ENCODE measurements at regions not wholly inside any gene's neighbourhood (a gene's known extent, or its start where the extent isn't known, plus 50 kb on each side); places are given as distances from the start of the nearest gene placed in this dataset.
A peak's percentile ranks its signal among the peaks of the same experiment; 100 is the strongest.

DNA sequence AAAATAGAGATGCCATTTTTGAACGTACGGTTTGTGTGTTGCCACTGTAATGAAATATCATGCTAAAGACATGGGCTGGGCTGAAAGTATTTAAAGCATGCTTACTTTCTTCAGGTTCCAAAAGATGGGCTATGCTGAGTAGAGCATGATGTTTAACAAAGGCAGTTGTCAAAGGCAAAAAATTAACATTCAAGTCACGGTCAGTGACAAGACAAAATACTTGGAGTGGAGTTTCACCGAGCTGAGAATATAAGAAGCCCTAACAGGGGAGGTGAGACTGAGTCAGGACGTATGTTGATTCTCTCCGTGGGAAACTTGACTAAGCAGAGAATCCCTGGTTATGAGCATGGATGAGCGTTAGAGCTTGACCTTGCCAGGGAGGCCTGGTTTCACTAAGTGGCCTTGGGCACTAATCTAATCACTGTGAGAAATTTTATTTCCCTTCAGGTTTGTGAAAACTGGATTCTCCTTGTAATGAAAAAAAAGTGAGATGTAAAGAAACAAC lies 218.2 kb upstream of the ADAMTS9 start:
- no peak for DNase-seq

DNA sequence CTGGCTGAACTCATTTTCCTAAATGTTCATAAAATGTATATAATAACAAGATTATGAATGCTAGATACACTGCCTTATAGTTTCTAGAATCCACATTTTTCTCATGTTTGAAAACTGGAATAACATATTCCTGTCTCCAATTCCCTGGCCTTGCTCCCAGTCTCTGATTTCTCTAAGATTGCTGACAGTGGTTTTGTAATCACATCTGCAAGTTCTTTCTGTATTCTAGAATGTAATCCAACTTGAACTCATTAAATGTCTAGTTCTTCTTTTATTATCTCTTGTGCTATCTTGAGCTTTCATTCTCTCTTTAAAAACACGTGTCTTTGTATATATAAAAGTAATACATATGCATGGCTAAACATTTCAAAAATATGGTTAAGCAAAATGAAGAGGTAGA lies 215.2 kb upstream of the ADAMTS9 start:
- peak; percentile 66 for DNase-seq

DNA sequence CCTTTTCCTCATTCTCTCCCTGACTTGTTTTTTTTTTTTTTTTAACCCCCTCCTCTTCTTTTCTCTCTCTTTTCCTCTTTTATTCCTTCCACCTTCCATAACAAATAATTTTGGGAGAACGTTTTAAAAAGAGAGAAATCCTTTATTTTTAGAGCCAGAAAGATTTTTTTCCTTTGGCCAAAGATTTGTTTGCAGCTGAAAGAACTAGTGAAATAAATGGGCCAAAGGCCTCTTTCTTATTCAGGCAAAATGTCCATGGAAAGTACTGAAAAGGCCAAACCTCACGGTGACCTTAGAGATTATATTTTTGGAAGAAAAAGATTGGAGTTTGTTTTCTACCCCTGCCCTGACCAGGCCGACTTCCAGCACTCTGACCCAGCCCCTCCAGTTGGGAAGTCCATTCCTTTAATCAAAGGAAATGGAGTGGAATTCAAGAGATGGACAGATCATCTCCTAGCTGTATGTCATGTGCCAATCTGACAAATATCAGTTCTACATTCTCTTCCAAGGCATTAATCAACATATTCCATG lies 214.3 kb upstream of the ADAMTS9 start:
- no peak for DNase-seq

DNA sequence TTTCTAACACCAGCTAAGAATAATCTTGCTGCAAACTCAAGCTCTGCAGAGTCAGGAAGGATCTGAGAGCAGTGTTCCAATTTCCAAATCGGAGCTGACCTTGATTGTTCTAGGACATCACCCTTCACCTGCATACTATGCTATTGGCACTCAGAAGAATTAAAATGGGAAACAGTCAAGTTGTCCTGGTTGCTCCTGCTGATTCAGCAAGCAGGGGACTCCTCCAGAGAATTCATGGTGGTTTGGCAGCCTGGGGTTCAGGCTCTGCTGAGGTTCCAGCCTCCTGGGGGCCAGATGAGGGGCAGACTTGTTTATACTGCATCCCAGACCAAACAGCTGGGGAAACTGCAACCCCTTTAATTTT lies 213.7 kb upstream of the ADAMTS9 start:
- DNase-seq: peak; percentile 17

DNA sequence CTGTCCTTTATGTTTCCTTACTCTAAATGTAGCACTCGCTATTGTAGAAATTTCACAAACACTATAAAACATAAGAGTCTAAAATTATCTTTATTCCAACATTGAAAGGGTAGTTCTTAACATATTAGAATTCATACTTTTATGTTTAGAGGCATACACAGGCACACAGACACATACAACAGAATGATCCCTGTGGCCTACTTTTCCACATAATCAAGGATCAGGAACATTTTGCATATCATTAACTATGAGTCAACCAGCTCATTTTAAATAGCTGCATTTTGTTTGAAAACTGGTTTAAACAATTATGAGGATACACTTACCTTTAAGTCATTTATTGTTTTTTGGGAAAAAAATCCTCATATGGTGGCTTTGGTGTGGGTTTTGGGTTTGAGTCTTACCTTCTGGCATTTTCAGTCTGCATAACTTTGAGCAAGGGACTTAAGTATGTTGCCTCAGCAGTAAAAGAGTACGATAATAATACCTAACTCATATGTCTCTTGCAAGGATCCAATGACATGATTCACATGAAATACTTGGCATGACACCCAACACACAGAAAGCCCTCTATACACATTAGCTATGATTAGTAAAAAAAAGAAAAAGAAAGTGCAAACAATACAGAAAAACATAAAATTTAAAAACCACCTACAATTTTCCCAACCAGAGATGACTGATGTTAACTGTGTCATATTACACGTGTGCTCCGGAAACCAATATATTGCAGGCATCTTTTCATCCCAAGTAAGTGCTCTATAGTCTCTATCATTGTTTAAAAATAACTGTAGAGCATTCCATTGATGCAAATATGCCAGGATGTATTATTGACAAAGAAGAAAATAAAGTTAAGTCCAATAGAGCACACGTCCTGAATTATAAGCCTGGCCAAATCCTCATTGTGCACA lies 213.1 kb upstream of the ADAMTS9 start:
- peak; percentile 80 for DNase-seq

DNA sequence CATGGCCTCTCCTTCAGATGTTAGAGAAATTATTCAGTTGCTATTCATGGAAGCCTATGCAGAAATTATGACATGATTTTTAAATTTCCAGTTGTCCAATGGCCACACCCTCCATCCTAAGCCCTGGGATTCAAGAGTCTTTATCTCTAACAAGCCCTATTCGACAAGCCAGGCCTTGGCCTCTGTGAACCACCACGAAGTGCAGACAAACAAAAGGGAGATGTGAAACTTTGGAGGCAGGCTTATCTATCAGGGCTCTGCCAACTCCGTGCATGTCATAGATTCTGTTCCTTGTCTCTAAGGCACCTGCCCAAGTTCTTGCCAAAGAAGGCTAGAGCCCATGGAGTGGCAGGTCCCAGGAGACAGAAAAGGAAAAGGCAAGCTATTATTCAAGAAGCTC lies 212.4 kb upstream of the ADAMTS9 start:
- no peak for DNase-seq

DNA sequence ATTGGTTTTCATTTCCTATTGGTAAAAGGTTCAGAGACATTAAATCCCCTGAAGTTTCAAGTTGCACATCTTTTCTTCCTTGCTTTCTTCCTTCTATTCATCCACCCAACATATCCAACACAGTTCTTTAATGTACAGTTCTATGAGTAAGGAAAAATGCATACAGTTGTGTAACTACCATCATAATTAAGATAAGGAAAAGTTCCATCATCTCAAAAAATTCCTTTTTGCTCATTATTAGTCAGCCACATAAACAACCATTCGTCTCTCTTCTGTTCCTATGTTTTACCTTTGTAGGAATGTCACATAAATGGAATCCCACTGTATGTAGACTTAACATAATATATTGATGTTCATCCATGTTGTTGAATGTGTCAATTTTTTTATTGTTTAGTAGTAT lies 211.1 kb upstream of the ADAMTS9 start:
- peak; percentile 63 for DNase-seq

DNA sequence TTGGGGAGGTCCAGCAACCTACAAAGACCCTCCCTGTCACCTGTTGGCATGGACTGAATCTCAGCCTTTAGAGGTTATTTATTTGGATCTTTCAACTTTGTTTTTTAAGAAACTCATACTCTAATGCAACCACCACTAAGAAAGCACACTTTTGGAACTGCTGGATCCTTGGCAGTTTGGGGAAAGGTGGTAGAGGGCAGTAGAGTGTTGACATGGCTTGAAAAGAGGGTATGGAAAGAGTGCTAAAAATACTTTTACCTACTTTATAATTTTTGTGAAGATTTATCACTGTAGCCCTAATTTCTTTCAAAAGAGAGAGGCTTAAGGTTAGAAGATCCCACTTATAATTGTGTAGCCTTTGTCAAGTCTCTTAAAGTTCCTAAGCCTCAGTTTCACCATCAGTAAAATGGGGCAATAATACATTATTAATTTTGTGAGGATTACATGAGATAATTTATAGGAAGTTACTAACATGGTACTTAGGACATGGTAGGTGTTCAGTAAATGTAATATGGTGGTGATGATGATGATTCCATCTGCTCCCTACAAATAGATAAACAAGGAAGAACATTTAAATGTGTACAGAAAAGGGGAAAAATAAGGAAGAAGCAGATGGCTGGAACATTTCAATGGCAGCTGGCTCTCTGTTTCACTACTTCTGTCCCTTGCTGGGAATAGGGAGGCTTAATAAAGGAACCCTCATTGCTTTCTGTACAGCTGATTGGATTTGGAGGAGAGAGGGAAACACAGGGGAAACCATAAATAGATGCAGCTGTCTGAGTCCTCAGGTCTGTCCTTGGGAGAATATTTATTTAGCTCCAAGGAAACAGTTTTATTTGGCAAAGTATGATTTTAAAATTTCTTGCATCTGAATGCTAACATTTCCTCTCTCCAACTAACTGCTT lies 208.4 kb upstream of the ADAMTS9 start:
- DNase-seq: no peak

DNA sequence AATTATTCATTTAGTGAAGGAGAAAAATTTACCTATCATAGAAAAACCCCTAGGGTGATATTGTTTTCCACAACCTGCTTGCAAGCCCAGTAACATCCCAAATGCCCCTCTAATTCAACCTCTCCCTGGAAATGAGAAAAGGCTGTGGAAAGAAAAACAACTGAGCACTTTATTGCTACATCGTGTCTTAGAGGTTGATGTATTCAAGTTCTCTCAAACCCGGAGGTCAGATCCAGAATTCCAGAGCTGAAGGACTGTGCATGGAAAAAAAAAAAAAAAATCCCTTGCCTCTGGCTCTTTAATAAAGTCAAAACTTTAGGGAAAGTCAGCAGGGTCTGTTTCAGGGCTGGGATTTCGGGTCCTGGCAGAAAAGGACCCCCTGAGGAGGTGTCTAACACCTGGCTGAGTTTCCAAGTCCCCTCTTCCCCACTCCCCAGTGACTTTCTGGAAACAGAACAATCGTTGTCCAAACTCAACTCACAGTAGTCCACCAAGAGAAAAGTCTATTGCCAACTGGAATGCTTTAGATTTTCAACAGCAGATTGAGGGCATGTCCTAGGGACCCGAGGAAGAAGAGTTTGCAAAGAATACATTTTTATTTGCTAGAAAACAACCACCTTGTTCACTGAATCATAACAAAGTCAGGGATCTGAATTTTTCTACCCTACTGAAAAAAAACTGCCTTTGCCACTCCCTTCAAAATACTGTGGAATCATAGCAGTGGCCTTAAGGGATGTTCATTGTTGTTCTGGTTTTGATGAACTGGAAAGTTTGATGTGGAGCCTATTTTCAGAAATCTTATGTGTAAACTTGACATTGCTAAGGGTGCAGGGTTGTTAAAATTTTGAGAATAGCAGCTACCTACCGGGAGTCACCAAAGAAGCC lies 207.5 kb upstream of the ADAMTS9 start:
- DNase-seq: no peak

DNA sequence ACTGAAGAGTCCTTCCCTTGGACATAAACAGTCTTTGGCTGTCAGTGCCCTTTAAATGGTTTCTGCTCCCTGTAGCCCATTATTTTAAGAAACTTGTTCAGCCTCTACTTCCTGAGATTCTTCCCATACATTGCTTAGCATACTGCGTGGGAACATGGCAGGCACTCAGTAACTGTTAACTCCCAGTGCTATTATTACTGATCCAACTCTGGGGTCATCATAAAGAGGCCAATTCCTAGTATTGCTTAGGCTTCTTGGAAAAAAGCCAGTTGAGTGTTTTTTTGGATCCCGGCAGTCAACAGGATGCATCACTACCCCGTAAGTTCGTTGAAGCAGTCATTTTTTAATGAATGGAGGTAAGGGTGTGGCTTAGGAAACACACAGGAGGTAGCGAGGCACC lies 206.2 kb upstream of the ADAMTS9 start:
- DNase-seq: no peak

DNA sequence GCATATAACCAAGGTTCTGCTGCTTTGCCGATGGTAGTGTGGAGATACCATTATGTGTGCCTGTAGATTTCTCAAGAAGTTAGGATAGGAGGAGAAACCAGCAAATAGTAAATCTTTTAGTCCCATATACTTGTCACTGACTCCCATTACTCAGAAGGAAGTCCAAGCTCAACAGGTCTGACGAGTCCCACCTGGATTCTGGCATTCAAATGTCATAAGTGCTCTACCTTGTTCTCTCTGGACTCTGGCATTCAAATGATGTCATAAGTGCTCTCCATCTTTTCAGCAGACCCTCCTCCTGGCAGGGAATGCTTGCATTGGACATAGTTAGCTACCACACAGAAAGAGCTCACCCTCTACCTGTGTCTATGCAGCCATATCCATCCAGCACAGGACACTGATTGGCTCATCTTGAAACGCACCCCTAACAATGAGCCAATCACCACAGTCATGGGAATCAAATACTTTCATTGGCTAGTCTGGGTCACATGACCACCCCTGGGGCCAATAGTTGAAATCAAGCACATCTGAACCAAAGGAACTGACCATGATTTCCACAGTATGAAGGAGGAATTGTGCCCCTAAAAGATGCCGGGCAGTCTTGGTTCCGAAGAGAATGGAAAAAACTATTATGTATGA lies 205.0 kb upstream of the ADAMTS9 start:
- DNase-seq: no peak

DNA sequence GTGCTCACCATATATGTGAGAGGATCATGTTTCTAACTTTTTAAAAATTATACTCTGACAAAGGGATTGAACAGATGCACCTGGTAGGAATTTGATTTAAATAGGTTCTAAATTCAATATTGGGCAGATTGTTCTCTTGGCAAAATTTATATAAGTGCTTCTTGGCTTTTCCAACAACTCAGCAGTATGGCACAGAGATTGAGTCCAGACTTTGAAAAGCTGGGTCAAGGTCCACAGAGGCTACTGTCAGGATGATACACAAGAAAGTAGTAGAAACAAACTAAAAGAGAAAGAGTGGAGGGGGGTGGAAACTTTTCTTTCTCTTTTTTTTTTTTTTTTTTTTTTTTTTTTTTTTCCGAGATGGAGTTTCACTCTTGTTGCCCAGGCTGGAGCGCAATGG lies 203.2 kb upstream of the ADAMTS9 start:
- DNase-seq: no peak

DNA sequence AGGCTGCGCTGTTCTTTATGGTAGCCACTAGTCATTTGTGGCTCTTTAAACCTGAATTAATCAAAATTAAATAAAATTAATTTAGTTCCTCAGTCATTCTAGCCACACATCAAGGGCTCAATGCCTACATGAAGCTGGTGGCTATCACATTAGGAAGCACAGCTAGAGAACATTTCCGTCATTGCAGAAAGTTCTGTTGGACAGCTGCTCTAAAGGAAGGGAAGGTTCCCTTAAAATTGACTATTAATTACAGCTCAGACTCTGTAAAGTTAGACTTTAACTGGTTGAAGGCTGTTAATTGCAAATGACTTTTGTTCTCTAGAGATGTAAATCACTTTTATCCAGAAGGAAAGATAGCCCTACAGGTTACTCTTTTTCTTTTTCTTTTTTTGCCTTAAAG lies 202.7 kb upstream of the ADAMTS9 start:
- no peak for DNase-seq

DNA sequence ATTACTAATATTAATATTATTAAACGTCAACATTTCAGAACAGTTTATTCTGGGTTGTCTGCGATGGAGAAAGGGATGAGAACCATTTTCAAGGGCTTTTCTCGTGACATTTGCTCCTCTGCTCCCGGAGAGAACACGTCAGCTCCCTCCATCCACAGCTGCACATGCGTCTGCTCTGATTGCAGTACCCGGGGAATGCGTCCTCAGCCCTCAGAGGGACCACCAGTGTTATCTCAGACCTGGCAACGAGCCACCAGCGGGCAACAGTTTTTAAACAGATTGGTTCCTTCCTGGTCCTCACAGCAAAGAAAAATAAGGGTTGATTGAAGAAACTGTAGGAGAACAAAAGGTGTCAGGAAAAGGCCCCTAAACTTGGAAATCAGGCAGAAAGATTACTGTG lies 202.2 kb upstream of the ADAMTS9 start:
- no peak for DNase-seq

DNA sequence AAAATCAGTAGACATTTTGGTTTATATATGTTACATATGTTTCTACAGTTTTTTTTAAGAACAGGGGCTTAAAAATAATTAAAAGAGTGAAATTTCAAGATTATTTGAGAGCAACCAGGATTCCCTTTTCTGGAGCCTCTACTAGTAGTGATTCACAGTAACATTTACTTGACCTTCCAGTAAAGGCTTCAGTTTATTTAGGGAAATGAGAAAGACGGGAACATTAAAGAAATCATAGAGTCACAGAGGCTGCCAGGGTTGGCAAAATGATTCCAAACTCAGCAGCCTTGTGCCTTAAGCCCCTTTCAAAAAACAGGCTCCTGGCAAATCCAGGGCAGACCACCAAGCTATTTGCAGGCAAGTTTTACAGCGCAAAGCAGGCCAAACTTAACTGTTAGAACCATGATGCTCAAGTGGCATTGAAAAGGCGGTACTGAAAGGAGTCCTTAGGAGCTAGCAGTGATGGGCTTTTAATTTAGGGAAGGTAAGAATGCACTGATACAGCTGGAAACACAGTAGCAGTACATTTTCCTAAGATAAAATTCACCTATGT lies 201.1 kb upstream of the ADAMTS9 start:
- no peak for DNase-seq

DNA sequence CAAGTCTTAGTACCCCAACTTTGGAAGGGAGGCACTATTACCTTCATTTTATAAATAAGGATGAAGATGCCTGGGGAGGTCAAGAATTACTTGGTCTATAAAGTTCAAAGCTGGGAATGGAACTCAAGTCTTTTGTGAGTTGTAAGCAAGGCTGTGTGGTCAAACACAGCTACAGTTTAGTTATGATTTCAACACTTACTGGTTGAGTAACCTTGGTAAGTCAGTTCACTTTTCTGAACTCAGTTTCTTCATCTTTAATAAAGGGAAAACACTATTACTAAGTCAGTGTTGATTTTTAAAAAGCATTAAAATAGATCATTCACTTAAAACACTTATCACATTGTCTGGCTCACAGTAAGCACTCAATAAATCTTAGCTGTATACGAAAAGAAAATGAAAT lies 200.4 kb upstream of the ADAMTS9 start:
- no peak for DNase-seq

DNA sequence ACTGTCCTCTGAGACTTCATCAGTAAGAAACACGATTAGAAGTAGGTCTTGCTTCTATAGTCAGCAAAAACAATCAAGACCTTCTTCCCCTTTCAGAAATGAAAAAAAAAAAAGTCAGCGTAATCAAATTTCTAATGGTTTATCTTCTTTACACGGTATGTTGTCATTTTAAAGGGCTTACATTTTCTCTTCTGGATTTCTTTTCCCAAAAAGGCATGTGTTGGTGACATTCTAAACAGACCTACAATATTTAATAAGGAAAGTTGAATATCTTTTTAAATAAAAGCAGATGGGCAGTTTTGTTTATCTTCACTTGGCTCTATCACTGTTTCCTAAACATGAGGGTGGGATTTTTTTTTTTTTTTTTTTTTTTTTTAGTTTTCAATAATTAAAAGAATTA lies 197.3 kb upstream of the ADAMTS9 start:
- DNase-seq: no peak

DNA sequence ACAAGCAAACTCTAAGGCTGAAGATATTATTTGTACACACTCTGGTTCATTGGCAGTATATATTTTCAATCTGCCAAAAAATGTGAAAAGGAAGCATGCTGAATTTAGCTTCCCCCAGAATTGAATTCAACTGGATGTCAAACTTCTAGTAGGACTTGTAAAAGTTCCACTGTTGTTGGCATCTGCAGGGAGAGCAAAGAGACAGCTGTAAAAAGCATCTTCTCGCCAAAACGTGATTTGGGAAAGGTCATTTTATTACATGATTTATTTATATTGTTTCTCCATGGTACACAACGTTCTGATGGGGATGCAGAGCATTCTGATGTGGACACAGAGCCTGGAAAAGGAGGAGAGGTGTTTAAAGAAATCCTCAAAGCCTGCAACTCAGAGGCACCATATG lies 196.7 kb upstream of the ADAMTS9 start:
- no peak for DNase-seq

DNA sequence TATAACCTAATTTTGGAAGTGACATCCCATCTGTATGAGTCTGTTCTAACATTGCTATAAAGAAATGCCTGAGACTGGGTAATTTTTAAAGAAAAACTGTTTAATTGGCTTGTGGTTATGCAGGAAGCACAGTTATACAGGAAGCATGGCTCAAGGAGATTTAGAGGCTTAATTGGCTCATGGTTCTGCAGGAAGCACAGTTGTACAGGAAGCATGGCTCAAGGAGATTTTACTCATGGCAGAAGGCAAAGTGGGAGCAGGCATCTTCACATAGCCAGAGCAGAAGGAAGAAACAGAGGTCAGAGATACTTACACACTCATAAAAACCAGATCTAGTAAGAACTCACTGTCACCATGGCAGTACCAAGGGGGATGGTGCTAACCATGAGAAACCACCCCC lies 193.1 kb upstream of the ADAMTS9 start:
- no peak for DNase-seq

DNA sequence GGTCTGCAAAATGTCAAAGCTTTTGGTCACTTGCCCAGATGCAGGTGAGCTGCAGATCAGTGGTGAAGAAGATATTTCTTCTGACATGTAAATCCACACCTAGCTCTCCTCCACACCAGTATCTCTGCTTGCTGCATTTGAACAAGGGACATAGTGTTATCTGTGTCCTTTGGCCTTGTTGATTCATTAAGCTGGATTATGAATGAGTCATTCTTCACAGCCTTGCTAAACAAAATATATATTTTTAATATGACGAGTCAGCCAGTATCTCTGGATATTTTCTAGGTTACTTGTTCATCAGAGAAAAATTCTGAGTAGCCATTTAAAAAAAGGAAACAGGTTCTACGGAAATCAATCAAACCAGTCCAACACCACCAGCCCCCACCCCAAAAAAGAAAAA lies 190.6 kb upstream of the ADAMTS9 start:
- peak; percentile 55 for DNase-seq

DNA sequence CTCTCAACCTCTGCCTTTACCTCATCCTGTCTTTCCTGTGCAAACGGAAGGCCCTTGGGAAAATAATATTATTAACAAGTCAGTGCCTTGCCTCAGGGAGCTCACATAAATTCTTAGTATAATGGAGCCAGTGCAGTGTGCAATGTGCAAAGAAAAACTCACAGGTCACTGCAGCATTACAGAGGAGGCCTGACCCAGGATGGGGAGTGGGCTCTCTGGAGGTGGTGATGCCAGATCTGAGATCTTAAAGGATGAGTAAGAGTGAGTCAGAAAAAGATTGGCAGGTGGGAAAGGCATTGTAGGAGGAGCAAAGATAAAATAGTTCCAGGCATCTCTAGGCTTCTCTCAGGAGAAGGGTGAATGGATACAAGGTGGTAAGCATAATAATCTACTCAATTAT lies 185.6 kb upstream of the ADAMTS9 start:
- peak; percentile 23 for DNase-seq

DNA sequence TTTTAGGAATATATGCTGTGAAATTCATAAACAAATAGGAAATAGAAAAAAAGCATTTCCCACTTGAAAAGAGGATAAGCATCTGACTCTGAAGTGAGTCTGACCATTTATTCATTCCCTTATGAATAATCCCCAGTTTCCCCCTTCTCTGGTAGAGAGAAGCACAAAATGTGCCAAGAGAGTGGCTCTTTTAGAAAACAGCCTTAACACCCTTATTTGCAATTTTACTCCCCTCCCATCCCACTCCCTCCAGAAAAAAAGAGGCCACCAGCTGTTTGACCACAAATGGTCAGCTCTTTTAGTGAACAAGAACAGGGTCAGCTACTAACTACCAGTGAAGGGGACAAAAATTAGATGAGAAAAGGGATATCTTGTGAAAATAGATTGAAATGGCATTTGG lies 184.5 kb upstream of the ADAMTS9 start:
- DNase-seq: no peak

Measured in fibroblast of skin of right biceps (primary cell).